ENCODE measurements at regions not wholly inside any gene's neighbourhood (a gene's known extent, or its start where the extent isn't known, plus 50 kb on each side); places are given as distances from the start of the nearest gene placed in this dataset.
"Not testable (repeated sequence)": the region's sequence is repeated elsewhere in the genome, so short reads cannot be mapped to it uniquely, and the experiment has no call there.

DNA sequence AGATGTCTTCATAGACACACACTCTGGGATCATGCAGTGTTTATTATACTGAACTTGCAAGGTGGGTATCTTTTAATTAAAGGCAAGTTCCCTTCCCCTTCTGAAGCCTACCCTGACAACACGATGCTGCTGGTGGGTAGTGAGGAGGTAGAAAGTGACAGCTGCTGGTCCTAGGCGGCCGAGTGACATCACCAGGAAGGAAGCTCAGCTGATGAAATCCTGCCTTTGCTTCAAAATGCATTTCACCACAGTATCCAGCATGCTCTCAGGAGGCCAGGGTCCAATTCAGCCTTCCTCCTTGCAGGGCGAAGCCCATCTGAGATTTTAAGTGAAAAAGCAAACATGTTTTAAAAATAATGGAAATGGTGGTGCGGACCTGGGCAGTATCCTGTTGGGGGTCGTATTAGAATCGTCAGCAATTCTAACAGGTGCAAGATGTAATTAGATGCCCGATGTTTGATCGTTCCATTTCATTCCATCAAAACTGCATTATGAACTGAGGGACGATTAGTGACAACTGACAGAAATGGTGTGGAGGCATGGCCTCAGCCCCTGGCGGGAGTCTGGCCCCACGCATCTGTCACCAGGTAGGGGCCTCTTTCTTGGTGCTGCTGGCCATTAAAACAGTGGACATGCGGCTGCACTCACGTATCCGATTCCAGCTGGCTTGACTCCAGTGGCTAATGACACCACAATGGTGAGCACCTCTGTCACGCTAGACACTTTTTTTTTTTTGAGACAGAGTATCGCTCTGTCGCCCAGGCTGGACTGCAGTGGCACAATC lies 324.8 kb upstream of the C1orf174 start:
- DNase-seq = no peak
- Histone ChIP-seq H3K4me1 (no peaks in the 10 kb centered on the region), H3K36me3 (no peaks in the 10 kb centered on the region), H3K27ac (no peak overlapping the region), H3K27me3 (no peaks in the 10 kb centered on the region), H3K4me3 (no peak overlapping the region), H3K9me3 (no peaks in the 10 kb centered on the region)
- ATAC-seq = no peak
- TF ChIP-seq CTCF (IDR thresholded peaks at IDR 0.05) = no peak
- intact Hi-C loops (cut with DNase I) = no loop called here

GRCh38 chr1:4227986-4228385 lies 327.9 kb upstream of the C1orf174 start:
- intact Hi-C loops (cut with DNase I) = no loop called here
- Histone ChIP-seq H3K27me3 (no peaks in the 10 kb centered on the region), H3K4me3 (no peak overlapping the region), H3K27ac (no peak overlapping the region), H3K36me3 (no peaks in the 10 kb centered on the region), H3K4me1 (no peaks in the 10 kb centered on the region), H3K9me3 (no peaks in the 10 kb centered on the region)
- ATAC-seq = no peak
- no peak for DNase-seq
- TF ChIP-seq CTCF (IDR thresholded peaks at IDR 0.05) = no peak

DNA sequence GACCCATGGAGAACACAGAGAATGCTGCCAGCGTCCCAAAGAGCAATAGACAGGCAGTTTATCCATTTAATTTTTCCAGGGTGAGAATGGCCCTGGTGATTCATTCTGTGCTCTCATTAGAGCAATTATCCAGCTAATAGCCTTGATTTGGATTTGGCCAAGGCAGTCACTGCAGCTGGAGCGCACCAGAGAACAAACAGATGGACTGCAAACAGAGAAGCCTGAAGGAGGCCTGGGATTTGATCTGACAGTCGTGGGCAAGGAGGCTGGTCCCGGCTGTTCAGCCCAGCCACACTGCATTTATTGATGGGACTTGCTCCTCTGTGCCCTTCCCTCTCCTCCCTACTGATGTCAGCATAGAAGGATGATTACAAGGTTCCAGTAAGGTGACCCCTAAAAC lies 353.9 kb upstream of the C1orf174 start:
- intact Hi-C loops (cut with DNase I) = no loop called here
- Histone ChIP-seq H3K27ac (no peak overlapping the region), H3K9me3 (peaks cover 9% of the 10 kb centered on the region), H3K27me3 (peaks cover 4% of the 10 kb centered on the region), H3K4me3 (no peak overlapping the region), H3K36me3 (no peaks in the 10 kb centered on the region), H3K4me1 (no peaks in the 10 kb centered on the region)
- ATAC-seq = no peak
- TF ChIP-seq CTCF (IDR thresholded peaks at IDR 0.05) = no peak
- no peak for DNase-seq

GRCh38 chr1:4256351-4256750 lies 356.3 kb upstream of the C1orf174 start:
- no peak overlapping the region for H3K27ac ChIP-seq
- H3K4me1 ChIP-seq = no peaks in the 10 kb centered on the region
- H3K9me3 ChIP-seq = peaks cover 9% of the 10 kb centered on the region
- ATAC-seq (no peak), DNase-seq (no peak)
- no peak overlapping the region for H3K4me3 ChIP-seq
- intact Hi-C loops (cut with DNase I) = no loop called here
- H3K36me3 ChIP-seq = no peaks in the 10 kb centered on the region
- peaks cover 4% of the 10 kb centered on the region for H3K27me3 ChIP-seq
- no peak for TF ChIP-seq CTCF (IDR thresholded peaks at IDR 0.05)

DNA sequence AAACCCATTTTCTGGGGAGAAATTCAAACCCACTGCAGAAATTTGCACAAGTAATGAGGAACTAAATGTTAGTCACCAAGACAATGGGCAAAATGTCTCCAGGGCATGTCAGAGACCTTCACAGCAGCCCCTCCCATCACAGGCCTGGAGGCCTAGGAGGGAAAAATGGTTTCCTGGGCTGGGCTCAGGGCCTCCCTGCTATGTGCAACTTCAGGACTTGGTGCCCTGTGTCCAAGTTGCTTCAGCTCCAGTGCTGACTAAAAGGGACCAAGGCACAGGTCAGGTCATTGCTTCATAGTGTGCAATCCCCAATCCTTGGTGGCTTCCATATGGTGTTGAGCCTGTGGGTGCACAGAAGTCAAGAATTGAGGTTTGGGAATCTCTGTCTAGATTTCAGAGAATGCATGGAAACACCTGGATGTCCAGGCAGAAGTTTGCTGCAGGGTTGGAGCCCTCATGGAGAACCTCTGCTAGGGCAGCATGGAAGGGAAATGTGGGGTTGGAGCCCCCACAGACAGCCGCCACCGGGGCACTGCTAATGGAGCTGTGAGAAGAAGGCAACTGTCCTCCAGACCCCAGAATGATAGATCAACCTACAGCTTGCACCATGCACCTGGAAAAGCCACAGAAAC lies 358.2 kb upstream of the C1orf174 start:
- H3K27me3 ChIP-seq; DNase-seq; intact Hi-C loops (cut with DNase I); H3K36me3 ChIP-seq; H3K9me3 ChIP-seq; H3K27ac ChIP-seq; ATAC-seq; H3K4me1 ChIP-seq; H3K4me3 ChIP-seq: not testable (repeated sequence)

- no peak overlapping the region for H3K27ac ChIP-seq
- ATAC-seq = no peak
- no peak for TF ChIP-seq CTCF (IDR thresholded peaks at IDR 0.05)
- H3K4me1 ChIP-seq = no peaks in the 10 kb centered on the region
- H3K9me3 ChIP-seq = peaks cover 9% of the 10 kb centered on the region
- no peaks in the 10 kb centered on the region for H3K36me3 ChIP-seq
- peaks cover 3% of the 10 kb centered on the region for H3K27me3 ChIP-seq
- no peak for DNase-seq
- H3K4me3 ChIP-seq = no peak overlapping the region
- intact Hi-C loops (cut with DNase I) = no loop called here
Measured at GRCh38 chr1:4261327-4261726, 361.3 kb upstream of the C1orf174 start.
